ENCODE measurements at regions not wholly inside any gene's neighbourhood (a gene's known extent, or its start where the extent isn't known, plus 50 kb on each side); places are given as distances from the start of the nearest gene placed in this dataset.

- 93 to 94% methylated on average over 2 of the region's 2 CpGs for WGBS, 2 donors
- Histone ChIP-seq H3K27me3 (no peaks in the 10 kb centered on the region), H3K9me3 (no peaks in the 10 kb centered on the region), H3K36me3 (no peaks in the 10 kb centered on the region), H3K27ac (no peak overlapping the region), H3K4me1 (no peaks in the 10 kb centered on the region), H3K4me3 (no peak overlapping the region)
- FAIRE-seq (no peak), DNase-seq (no peak), ATAC-seq (no peak)
- intact Hi-C loops (cut with DNase I) = no loop called here
- no peak for TF ChIP-seq CTCF (IDR thresholded peaks at IDR 0.05)
Observed at GRCh38 chr15:48032911-48033310, 87.9 kb upstream of the SLC24A5 start.

- Histone ChIP-seq H3K4me1 (no peaks in the 10 kb centered on the region), H3K27ac (no peak overlapping the region), H3K9me3 (no peaks in the 10 kb centered on the region), H3K36me3 (no peaks in the 10 kb centered on the region), H3K4me3 (no peak overlapping the region), H3K27me3 (no peaks in the 10 kb centered on the region)
- no peak for DNase-seq
- TF ChIP-seq CTCF (IDR thresholded peaks at IDR 0.05) = no peak
- no peak for ATAC-seq
- intact Hi-C loops (cut with DNase I) = no loop called here
- FAIRE-seq = no peak
- 61 to 72% methylated on average over 2 of the region's 2 CpGs for WGBS, 2 donors
Observed at GRCh38 chr15:48038221-48038620, 82.6 kb upstream of the SLC24A5 start.

GRCh38 chr15:48040166-48040817 is 80.5 kb upstream of the SLC24A5 start:
- no peak for TF ChIP-seq CTCF (IDR thresholded peaks at IDR 0.05)
- Histone ChIP-seq H3K27ac (no peak overlapping the region), H3K27me3 (no peaks in the 10 kb centered on the region), H3K4me3 (no peak overlapping the region), H3K4me1 (no peaks in the 10 kb centered on the region), H3K9me3 (no peaks in the 10 kb centered on the region), H3K36me3 (no peaks in the 10 kb centered on the region)
- DNase-seq (no peak), FAIRE-seq (no peak), ATAC-seq (no peak)
- WGBS, 2 donors = 54 to 66% methylated on average over 6 of the region's 6 CpGs
- intact Hi-C loops (cut with DNase I) = no loop called here

- DNase-seq = no peak
- Histone ChIP-seq H3K36me3 (no peaks in the 10 kb centered on the region), H3K4me3 (no peak overlapping the region), H3K27me3 (no peaks in the 10 kb centered on the region), H3K9me3 (no peaks in the 10 kb centered on the region), H3K4me1 (no peaks in the 10 kb centered on the region), H3K27ac (no peak overlapping the region)
- intact Hi-C loops (cut with DNase I) = no loop called here
- FAIRE-seq = no peak
- ATAC-seq = no peak
- TF ChIP-seq CTCF (IDR thresholded peaks at IDR 0.05) = no peak
- WGBS, 2 donors = 80 to 88% methylated on average over 2 of the region's 2 CpGs
Observed at GRCh38 chr15:48041454-48041853, 79.3 kb upstream of the SLC24A5 start.

GRCh38 chr15:48046813-48047438 is 73.9 kb upstream of the SLC24A5 start:
- no peaks in the 10 kb centered on the region for H3K36me3 ChIP-seq
- 61 to 65% methylated on average over 5 of the region's 5 CpGs for WGBS, 2 donors
- H3K27ac ChIP-seq = no peak overlapping the region
- no peak for TF ChIP-seq CTCF (IDR thresholded peaks at IDR 0.05)
- H3K27me3 ChIP-seq = no peaks in the 10 kb centered on the region
- FAIRE-seq = no peak
- ATAC-seq = no peak
- H3K9me3 ChIP-seq = no peaks in the 10 kb centered on the region
- DNase-seq = no peak
- H3K4me1 ChIP-seq = no peaks in the 10 kb centered on the region
- intact Hi-C loops (cut with DNase I) = no loop called here
- no peak overlapping the region for H3K4me3 ChIP-seq
